Coronary artery (tissue), 2 donors: ENCODE measurements at regions not wholly inside any gene's neighbourhood (a gene's known extent, or its start where the extent isn't known, plus 50 kb on each side); places are given as distances from the start of the nearest gene placed in this dataset.

Source experiments
- DNase-seq: peaks from one replicate; pipeline ENCODE4 v3.0.0-alpha.2; 2017; ENCODE audit warnings: low spot score
- H3K27ac ChIP-seq, 2 donors: fragments of 200-600 bp; sonication (generic); one replicate each; pipeline ENCODE4 v1.5.1; 2016 to 2019
- H3K4me3 ChIP-seq: fragments of 200-600 bp; sonication (generic); 2 replicates; pipeline ENCODE4 v1.5.1; 2016; ENCODE audit warnings: mild to moderate bottlenecking, moderate library complexity
- TF ChIP-seq, protein P1 (sequence below): fragments of 200-600 bp; sonication (generic); IDR thresholded peaks from one replicate; pipeline ENCODE4 v1.5.1; 2019; ENCODE audit warnings: antibody characterized with exemption

DNA sequence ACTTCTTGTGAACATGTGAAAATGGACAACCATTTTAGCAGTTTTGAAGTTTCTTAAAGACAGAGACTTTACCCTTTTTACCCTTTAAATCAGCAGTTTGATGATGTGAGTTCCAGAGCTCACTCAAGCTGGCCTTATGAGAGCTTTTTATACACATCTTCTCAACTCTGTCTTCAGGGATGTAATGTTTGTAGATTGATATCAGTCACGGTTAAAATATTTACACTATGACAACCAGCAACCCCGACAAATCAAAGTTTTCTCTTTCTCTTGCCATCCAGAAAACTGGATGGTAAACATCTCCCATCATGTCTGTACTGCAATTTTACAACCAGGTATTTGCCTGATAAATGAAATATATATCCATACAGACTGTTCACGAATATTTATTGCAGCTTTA lies 233.4 kb upstream of the ST8SIA4 start:
- Histone ChIP-seq H3K27ac (no peak overlapping the region), H3K4me3 (no peak overlapping the region)
- TF ChIP-seq, protein P1, sequence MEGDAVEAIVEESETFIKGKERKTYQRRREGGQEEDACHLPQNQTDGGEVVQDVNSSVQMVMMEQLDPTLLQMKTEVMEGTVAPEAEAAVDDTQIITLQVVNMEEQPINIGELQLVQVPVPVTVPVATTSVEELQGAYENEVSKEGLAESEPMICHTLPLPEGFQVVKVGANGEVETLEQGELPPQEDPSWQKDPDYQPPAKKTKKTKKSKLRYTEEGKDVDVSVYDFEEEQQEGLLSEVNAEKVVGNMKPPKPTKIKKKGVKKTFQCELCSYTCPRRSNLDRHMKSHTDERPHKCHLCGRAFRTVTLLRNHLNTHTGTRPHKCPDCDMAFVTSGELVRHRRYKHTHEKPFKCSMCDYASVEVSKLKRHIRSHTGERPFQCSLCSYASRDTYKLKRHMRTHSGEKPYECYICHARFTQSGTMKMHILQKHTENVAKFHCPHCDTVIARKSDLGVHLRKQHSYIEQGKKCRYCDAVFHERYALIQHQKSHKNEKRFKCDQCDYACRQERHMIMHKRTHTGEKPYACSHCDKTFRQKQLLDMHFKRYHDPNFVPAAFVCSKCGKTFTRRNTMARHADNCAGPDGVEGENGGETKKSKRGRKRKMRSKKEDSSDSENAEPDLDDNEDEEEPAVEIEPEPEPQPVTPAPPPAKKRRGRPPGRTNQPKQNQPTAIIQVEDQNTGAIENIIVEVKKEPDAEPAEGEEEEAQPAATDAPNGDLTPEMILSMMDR = no peak
- no peak for DNase-seq

DNA sequence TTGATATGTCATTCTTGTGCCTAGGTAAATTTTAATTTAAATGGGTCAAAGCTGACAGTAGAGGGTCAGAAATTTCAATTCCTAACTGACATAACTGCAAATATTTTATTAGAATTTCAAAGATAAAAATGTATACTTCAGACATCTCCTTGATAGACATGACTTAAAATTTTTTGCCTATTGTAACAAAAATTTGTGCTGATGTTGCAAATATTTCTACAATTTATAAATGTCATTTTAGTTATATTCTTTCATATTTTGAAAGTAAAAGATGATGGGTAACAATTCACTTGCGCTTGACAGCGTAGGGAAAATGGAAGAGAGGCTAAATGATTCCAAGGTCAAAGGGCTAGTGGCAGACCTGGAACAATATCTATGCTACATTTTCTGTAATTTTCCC lies 220.3 kb upstream of the ST8SIA4 start:
- Histone ChIP-seq H3K4me3 (no peak overlapping the region), H3K27ac (no peak overlapping the region)
- DNase-seq = no peak
- TF ChIP-seq, protein P1 = no peak

DNA sequence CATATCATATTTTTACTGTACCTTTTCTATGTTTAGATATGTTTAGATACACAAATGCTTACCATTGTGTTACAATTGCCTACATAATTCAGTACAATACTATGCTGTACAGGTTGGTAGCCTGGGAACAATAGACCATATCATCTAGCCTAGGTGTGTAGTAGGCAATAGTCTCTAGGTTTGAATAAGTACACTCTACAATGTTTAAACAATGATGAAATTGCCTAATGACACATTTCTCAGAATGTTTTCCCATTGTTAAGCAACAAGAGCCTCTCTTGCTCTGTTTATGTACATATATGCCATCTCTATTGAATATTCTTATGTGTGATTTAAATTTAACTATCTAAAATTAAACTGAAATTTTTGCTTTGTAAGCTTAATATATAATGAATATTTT lies 209.6 kb upstream of the ST8SIA4 start:
- Histone ChIP-seq H3K27ac (no peak overlapping the region), H3K4me3 (no peak overlapping the region)
- no peak for DNase-seq
- TF ChIP-seq, protein P1 = no peak

DNA sequence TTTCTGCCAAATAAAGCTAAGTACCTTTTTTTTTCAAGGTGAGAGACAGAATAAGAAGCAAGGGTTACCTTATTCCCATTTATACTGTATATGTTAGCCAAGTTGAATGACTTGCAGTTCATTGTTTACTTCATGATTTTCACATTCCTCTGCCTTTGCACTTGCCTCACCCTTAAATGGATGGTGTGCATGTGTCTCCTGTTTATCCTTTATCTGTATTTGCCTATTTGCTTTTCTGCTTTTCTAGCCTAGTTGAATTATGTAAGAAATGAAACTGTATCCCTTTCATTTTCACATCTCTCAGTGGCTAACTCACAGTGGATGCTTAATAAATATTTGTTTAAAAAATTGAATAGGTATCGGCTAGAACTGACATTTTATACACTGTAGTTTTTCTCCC lies 200.8 kb upstream of the ST8SIA4 start:
- TF ChIP-seq, protein P1 = no peak
- no peak overlapping the region for H3K4me3 ChIP-seq
- no peak overlapping the region for H3K27ac ChIP-seq
- DNase-seq = no peak

DNA sequence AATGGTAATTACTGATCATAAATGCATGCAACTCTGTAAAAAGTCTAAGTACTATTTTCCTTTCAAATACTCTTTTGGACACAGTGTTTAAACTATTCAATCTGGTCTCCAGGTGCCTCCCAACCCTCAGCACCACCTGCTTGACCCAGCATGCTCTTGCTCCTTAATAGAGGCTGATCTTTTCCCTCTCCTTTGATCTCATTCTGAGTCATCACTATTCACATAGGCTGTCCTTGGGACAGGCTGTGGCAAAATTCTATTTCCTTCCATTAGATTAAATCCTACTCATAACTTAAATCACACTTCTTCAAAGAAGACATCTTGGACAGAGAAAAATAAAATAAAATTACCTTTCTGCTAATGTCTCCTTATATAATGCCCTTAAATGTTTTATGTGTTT lies 199.4 kb upstream of the ST8SIA4 start:
- TF ChIP-seq, protein P1 = no peak
- Histone ChIP-seq H3K4me3 (no peak overlapping the region), H3K27ac (no peak overlapping the region)
- DNase-seq = no peak

DNA sequence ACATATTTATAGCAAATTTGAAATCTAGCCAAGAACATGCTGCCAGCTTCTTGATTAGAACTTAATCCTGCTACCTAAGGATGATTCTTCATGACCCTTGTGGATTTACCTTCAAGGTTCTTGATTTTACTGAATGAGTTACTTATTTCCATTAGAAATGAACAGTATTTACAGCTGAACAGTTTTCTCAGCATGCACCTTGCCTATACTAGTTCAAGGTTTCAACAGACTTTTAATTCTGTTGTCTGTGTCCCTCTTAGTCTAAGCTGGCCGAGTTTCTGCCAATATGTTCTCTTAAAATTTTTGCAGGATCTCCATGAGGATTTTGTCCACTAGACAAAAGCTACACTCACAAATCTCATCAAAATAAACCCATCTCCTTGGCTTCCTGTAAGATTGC lies 188.8 kb upstream of the ST8SIA4 start:
- TF ChIP-seq, protein P1 = no peak
- no peak overlapping the region for H3K27ac ChIP-seq

DNA sequence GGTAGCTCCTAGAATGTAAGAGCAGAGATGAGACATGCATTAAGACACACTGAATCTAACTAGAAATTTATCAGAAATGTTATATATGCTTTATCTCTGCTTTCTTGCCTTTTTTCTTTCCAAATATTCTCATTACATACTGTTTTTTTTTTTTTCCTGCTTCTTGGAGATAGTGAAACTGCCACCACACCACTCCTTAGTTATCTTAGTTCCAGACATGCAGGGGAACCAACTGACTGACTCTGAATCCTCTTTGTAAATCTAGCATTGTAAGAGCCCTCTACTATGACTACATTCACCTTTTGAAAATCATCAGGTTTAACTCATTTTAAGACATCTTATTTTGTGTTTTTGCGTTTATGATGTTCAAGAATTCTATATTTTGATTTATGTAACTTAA lies 181.3 kb upstream of the ST8SIA4 start:
- H3K4me3 ChIP-seq = no peak overlapping the region
- DNase-seq = no peak
- TF ChIP-seq, protein P1 = no peak
- no peak overlapping the region for H3K27ac ChIP-seq

More for the DNA sequence above, 188.8 kb upstream of the ST8SIA4 start:
- no peak overlapping the region for H3K4me3 ChIP-seq
- no peak for DNase-seq
